C4-2B (cell line): ENCODE measurements at regions not wholly inside any gene's neighbourhood (a gene's known extent, or its start where the extent isn't known, plus 50 kb on each side); places are given as distances from the start of the nearest gene placed in this dataset.

Source experiments
- H3K27ac ChIP-seq: fragments of 450-650 bp; 2 replicates; pipeline ENCODE4 v1.5.1; 2017
- ZFX ChIP-seq: fragments of 450-650 bp; IDR thresholded peaks from 2 replicates; pipeline ENCODE4 v1.6.1; 2017
- TF ChIP-seq, protein P1 (sequence below): fragments of 450-650 bp; conservative IDR thresholded peaks from 2 replicates; pipeline ENCODE4 v1.5.1; 2017; ENCODE audit warnings: mild to moderate bottlenecking

DNA sequence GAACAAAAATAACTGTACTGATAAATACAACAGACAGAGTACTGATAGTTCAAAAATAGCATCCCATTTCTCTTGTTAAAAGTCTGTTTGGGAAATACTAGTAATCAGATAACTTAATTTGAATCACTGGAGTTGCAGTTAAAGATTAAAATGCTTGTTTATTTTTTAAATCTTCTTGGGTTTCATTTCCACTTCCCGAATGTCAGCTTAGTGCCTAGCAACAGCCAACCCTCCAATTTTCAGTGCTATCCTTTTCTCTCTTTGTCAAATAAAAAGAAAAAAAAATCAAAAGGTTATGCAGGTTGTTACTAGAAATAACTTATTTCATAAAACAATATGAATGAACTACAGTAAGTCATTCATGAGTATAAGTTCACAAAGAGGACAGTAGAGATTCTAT, 257.7 kb upstream of the STXBP5 start:
- TF ChIP-seq, protein P1, sequence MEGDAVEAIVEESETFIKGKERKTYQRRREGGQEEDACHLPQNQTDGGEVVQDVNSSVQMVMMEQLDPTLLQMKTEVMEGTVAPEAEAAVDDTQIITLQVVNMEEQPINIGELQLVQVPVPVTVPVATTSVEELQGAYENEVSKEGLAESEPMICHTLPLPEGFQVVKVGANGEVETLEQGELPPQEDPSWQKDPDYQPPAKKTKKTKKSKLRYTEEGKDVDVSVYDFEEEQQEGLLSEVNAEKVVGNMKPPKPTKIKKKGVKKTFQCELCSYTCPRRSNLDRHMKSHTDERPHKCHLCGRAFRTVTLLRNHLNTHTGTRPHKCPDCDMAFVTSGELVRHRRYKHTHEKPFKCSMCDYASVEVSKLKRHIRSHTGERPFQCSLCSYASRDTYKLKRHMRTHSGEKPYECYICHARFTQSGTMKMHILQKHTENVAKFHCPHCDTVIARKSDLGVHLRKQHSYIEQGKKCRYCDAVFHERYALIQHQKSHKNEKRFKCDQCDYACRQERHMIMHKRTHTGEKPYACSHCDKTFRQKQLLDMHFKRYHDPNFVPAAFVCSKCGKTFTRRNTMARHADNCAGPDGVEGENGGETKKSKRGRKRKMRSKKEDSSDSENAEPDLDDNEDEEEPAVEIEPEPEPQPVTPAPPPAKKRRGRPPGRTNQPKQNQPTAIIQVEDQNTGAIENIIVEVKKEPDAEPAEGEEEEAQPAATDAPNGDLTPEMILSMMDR, result no peak
- TF ChIP-seq ZFX, result no peak
- no peak overlapping the region for H3K27ac ChIP-seq

DNA sequence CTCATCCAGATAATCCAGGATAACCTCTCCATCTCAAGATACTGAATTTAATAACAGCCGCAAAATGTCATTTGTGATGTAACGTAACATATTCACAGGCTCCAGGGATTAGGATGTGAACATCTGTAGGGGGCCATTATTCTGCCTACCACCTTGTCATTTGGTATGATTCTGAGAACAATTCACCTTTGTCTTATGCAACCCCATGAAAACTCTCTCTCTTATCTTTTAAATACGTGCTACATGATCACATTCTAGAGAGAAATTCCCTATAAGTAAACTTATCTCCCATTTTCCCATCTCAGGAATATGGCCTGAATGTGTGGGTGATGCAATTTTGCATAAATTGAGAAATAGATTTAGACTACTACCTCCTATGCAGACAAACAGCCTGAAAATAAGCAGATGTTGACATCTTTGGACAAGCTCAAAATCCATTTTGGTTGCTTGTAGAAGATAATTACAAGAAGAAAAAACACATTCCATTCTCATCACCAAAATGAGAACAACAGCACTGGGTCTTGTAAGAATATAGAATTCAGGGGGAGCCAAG, 255.4 kb upstream of the STXBP5 start:
- no peak overlapping the region for H3K27ac ChIP-seq
- no peak for TF ChIP-seq ZFX
- TF ChIP-seq, protein P1, result no peak

DNA sequence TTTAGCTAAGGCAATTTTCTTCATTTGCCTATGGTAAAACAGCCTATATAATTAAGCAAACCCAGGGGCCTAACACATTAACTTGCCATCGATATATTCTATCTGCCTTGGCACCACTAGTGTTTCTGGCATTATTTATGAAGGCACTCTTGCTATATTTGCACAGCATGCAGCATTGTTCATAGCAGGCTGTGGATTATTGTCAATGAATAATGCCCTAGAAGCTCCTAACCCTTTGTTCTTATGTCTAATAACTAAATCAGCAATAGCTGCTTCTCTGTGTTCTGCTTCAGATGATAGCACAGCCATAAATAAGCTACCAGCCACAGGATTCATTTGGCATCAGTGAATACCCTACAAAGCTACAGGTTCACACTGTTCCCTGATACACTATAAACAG, 254.8 kb upstream of the STXBP5 start:
- TF ChIP-seq, protein P1, result no peak
- TF ChIP-seq ZFX, result no peak
- H3K27ac ChIP-seq, result no peak overlapping the region

DNA sequence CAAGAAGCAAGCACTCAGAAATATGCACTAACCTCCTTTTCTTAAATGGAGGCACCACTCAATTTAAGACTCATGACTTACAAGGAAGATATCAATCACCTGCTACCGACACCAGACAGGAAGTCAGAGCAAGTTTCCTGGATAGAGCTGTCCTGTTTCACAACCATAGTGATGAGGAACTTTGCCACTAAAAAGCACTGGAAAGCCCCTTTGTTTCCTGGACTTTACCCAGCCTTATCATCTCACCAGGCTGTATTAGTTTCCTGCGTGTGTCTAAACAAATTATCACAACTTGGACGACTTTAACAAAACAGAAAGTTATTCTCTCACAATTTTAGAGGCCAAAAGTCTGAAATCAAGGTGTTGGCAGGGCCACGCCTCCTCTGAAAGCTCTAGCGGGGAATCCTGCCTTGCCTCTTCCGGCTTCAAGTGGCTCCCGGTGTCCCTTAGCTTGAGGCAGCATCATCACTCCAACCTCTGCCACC, 253.8 kb upstream of the STXBP5 start:
- H3K27ac ChIP-seq, result no peak overlapping the region
- TF ChIP-seq, protein P1, result no peak
- no peak for TF ChIP-seq ZFX

DNA sequence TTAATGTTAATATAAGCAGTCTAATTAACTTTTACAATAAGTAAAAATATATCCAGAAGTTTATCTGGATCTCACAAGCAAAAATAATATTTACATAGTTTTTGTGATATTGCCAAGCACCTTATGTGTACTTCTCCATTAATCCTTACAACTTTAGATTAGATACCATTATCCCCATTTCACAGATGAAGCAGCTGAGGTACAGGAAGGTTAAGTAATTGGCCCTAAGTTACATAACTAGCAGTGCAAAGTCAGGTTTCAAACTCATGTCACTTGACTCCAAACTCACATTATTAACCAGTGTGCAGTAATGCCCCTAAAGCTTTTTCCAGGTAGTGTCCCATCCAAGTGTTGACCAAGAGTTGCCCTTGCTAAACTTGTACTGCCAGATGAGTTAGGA, 248.6 kb upstream of the STXBP5 start:
- TF ChIP-seq, protein P1, result no peak
- no peak for TF ChIP-seq ZFX
- H3K27ac ChIP-seq, result no peak overlapping the region

DNA sequence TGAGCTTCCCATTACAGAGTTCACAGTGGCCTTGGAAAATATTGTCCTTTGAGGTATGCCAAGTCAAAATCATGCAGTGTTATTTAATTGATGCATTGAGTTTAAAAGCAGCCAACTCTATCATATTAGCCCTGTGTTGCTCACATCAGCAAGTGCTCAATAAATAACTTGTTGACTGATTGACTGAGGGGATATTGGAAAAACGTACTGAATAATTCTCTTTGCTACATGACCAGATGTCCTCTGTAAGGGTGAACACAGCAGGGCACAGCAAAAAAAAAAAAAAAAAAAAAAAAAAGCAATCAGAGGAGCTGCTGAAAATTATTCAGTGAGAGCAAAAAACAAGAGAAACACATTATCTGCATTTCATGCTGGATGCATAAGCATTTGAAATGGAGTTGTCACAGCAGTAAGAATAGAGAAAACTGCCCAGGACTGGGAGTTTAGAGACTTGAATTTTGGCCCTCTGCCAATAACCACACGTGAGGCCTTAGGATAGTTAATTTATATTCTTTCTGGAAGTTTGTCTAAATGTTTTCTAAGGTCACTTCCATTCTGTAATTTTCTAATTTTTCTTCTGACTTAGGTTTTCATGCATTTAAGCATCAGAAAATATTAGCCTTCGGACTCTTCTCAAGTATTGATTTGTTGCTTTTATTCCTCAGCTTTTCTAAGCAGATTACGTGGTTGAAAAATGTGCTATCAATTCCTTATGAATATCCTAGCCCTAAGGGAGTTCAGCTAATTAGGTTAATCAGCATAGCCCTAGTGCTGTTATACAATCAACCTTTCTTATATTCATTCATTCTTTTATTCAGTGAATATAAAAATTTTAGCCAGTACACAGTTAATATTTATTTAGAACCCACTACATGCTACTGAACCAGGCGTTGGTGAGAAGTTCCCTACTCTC, 246.8 kb upstream of the STXBP5 start:
- no peak overlapping the region for H3K27ac ChIP-seq
- TF ChIP-seq, protein P1, result no peak
- no peak for TF ChIP-seq ZFX

DNA sequence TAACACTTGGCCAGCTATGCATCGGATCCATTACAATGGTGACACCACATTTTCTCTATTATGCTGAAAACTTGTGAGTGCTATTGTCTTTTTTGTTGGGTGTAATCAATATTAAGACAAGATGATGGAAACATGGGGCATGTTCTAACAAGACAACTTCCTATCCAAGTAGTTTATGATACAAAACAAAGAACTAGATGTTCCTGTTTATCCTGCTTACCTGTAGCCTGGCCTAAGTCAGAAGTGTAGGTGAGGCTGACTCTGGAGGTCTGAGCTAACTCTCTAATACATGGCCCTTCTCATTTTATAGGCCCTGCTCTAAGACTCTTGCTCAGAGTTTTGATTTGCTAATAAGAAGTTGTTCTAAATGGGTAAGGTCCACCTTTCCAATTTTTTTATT, 242.4 kb upstream of the STXBP5 start:
- TF ChIP-seq ZFX, result no peak
- TF ChIP-seq, protein P1, result no peak
- no peak overlapping the region for H3K27ac ChIP-seq
